GM12878 (cell line): ENCODE measurements at regions not wholly inside any gene's neighbourhood (a gene's known extent, or its start where the extent isn't known, plus 50 kb on each side); places are given as distances from the start of the nearest gene placed in this dataset.

ENCODE experiments used
- CHD1 ChIP-seq: IDR thresholded peaks from 2 replicates; pipeline ENCODE4 v1.6.1; 2012; ENCODE audit warnings: low read depth, low read length, improper control_type of control experiment
- POLR2AphosphoS5 ChIP-seq: IDR thresholded peaks from 2 replicates; pipeline ENCODE4 v1.6.1; 2011; ENCODE audit warnings: mild to moderate bottlenecking, low read length, inconsistent platforms
- SPI1 ChIP-seq: IDR thresholded peaks from 2 replicates; pipeline ENCODE4 v1.6.1; 2011; ENCODE audit warnings: low read depth, mild to moderate bottlenecking, low read length, moderate library complexity, borderline replicate concordance; ENCODE audit not compliant: insufficient read depth
- SRF ChIP-seq, 2 experiments: IDR thresholded peaks; 2 replicates each; pipeline ENCODE4 v1.6.1; 2011; ENCODE audit warnings: low read depth in 2 of 2, low read length in 2 of 2, mild to moderate bottlenecking in 1 of 2, moderate library complexity in 1 of 2
- TF ChIP-seq, protein P1 (sequence below): fragments of 450-650 bp; IDR thresholded peaks from 2 replicates; pipeline ENCODE4 v1.6.1; 2017; ENCODE audit warnings: mild to moderate bottlenecking

DNA sequence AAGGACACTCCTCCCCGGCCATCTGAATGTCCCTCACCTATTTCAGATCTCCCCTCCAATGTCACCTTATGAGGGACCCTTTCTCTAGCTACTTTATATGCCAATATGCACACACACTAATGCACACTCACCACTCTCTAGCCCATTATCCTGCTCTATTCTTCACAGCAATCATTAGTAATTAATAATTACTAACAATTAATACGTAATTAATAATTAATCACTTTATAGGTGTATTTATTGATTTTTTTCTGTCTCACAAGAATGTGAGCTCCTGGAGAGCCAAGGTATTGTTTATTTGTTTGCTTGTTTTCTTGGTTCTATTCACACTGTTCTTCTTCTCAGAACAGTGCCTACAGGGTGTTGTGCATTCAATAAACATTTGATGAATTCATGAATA is 385.2 kb upstream of the DUSP10 start:
- TF ChIP-seq SRF (IDR thresholded peaks at IDR 0.05; ENCODE audit: low read depth in 2 of 2, low read length in 2 of 2) (no peak), CHD1 (no peak), SPI1 (no peak), POLR2AphosphoS5 (no peak)
- TF ChIP-seq, protein P1, sequence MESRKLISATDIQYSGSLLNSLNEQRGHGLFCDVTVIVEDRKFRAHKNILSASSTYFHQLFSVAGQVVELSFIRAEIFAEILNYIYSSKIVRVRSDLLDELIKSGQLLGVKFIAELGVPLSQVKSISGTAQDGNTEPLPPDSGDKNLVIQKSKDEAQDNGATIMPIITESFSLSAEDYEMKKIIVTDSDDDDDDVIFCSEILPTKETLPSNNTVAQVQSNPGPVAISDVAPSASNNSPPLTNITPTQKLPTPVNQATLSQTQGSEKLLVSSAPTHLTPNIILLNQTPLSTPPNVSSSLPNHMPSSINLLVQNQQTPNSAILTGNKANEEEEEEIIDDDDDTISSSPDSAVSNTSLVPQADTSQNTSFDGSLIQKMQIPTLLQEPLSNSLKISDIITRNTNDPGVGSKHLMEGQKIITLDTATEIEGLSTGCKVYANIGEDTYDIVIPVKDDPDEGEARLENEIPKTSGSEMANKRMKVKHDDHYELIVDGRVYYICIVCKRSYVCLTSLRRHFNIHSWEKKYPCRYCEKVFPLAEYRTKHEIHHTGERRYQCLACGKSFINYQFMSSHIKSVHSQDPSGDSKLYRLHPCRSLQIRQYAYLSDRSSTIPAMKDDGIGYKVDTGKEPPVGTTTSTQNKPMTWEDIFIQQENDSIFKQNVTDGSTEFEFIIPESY = no peak
